ENCODE measurements at regions not wholly inside any gene's neighbourhood (a gene's known extent, or its start where the extent isn't known, plus 50 kb on each side); places are given as distances from the start of the nearest gene placed in this dataset.

DNA sequence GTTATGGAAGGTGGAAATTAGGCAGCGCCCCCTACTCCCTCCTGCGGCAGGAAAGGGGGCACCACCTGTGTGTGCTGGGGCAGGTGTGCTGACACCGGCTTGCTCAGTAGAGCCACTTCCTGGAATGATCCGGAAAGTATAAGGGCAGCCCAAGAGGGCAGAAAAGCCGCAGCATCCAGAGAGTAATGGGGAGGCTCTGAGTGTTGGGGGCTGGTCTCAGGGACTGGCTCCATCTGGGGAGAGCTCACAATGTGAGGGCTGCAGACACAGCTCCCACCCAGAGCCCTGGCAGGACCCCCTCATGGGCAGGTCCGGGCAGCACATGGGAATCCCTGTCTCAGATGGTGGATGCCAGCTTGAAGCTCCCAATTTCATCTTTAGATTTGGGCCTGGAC lies 187.6 kb upstream of the C14orf180 start:
- DNase-seq (ENCODE audit: low spot score in 2 of 2) (peak in 1 of 2 donors; percentile 8), ATAC-seq (replicated peaks; ENCODE audit: extremely low read depth, poor library complexity, severe bottlenecking) (no peak)
- Mint-ChIP-seq H3K36me3 (ENCODE audit: insufficient read depth) (peaks cover 5% of the 10 kb centered on the region), H3K4me1 (peaks cover 49% of the 10 kb centered on the region), H3K4me3 (peak overlapping the region; percentile 65), H3K27me3 (no peaks in the 10 kb centered on the region), H3K27ac (ENCODE audit: low read depth) (peak overlapping the region; percentile 87), H3K9me3 (no peaks in the 10 kb centered on the region)

DNA sequence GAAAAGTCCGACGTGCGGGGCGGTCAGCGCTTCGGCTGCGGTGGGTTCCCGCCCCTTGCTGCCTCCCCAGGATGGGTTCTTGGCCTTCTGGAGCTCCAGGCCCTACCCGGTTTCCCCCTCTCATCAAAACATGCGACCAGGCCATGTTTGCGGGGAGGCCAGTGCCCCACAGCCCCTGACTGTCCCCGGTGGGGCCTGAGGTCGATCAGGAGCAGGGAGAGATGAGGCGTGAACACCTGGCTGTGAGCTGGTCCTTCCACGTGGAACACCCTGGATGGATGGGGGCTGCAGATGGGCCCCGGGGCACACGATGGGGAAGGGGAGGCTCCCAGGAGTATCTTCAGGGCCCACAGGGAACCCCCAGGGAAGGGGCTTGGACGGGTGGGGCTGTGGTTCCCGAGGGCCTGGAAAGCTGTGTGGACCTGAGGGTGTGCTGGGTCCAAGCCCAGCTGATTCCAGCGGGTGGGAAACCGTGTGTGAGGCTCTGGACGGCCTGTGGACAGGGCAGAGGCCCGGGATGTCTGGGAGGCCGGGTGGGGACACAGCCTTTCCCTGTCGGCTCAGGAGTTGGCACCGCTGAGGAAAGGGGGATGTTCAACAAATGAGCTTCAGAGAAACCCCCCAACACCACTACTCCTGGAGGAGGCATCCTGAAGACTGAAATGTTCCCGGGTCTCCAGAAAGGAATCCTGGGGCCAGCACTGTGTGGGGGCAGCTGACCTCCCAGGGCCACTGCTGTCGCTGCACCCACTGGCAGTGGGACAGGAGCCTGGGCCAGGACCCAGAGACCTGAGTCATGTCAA lies 187.0 kb upstream of the C14orf180 start:
- Mint-ChIP-seq H3K9me3 (peaks cover 3% of the 10 kb centered on the region), H3K4me3 (peak overlapping the region; percentile 65), H3K27me3 (no peaks in the 10 kb centered on the region), H3K36me3 (ENCODE audit: insufficient read depth) (peaks cover 5% of the 10 kb centered on the region), H3K27ac (ENCODE audit: low read depth) (peak overlapping the region; percentile 87), H3K4me1 (peaks cover 49% of the 10 kb centered on the region)
- ATAC-seq (replicated peaks; ENCODE audit: extremely low read depth, poor library complexity, severe bottlenecking), result no peak
- DNase-seq (ENCODE audit: low spot score in 2 of 2), result peak in 1 of 2 donors; percentile 11

GRCh38 chr14:104393199-104393897 lies 186.2 kb upstream of the C14orf180 start:
- ATAC-seq (replicated peaks; ENCODE audit: extremely low read depth, poor library complexity, severe bottlenecking) (no peak), DNase-seq (ENCODE audit: low spot score in 2 of 2) (peak in 1 of 2 donors; percentile 13)
- Mint-ChIP-seq H3K27ac (ENCODE audit: low read depth) (peak overlapping the region; percentile 90), H3K9me3 (peaks cover 7% of the 10 kb centered on the region), H3K4me3 (peak overlapping the region; percentile 72), H3K36me3 (ENCODE audit: insufficient read depth) (peaks cover 5% of the 10 kb centered on the region), H3K4me1 (peaks cover 49% of the 10 kb centered on the region), H3K27me3 (no peaks in the 10 kb centered on the region)

DNA sequence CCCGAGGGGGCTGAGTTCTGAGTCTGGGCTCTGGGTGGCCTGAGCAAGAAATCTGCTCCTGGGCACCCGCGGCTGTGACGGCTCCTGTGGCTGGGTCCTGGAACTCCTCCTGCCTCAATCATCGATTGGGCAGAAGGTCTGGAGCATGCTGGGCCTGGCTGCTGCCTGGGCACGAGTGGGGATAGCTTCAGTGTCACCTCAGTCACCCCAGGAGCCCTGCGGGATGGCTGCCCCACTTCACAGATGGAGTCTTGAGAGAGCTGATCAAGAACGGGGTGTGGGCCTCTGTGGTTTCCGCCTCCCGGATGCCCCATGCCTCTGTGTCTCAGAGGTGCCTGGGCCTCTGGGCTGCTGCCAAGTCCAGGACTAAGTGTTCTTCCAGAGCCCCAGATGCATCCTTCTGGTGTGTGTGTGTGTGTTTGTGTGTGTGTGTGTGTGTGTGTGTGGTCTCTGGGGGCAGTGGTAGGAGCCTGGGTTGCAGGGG lies 185.6 kb upstream of the C14orf180 start:
- Mint-ChIP-seq H3K27ac (ENCODE audit: low read depth) (peak overlapping the region; percentile 90), H3K4me3 (peak overlapping the region; percentile 72), H3K27me3 (no peaks in the 10 kb centered on the region), H3K4me1 (peaks cover 50% of the 10 kb centered on the region), H3K9me3 (peaks cover 7% of the 10 kb centered on the region), H3K36me3 (ENCODE audit: insufficient read depth) (peaks cover 5% of the 10 kb centered on the region)
- peak; percentile 55 to 71 for DNase-seq (ENCODE audit: low spot score in 2 of 2)
- peak; percentile 83 for ATAC-seq (replicated peaks; ENCODE audit: extremely low read depth, poor library complexity, severe bottlenecking)

GRCh38 chr14:104394409-104394851 lies 185.1 kb upstream of the C14orf180 start:
- Mint-ChIP-seq H3K27ac (ENCODE audit: low read depth) (peak overlapping the region; percentile 90), H3K9me3 (peaks cover 7% of the 10 kb centered on the region), H3K27me3 (no peaks in the 10 kb centered on the region), H3K36me3 (ENCODE audit: insufficient read depth) (peaks cover 5% of the 10 kb centered on the region), H3K4me3 (peak overlapping the region; percentile 72), H3K4me1 (peaks cover 54% of the 10 kb centered on the region)
- DNase-seq (ENCODE audit: low spot score in 2 of 2), result peak in 1 of 2 donors; percentile 13
- ATAC-seq (replicated peaks; ENCODE audit: extremely low read depth, poor library complexity, severe bottlenecking), result no peak

GRCh38 chr14:104395276-104395675 lies 184.3 kb upstream of the C14orf180 start:
- Mint-ChIP-seq H3K9me3 (peaks cover 7% of the 10 kb centered on the region), H3K27me3 (no peaks in the 10 kb centered on the region), H3K27ac (ENCODE audit: low read depth) (peak overlapping the region; percentile 90), H3K36me3 (ENCODE audit: insufficient read depth) (peaks cover 5% of the 10 kb centered on the region), H3K4me1 (peaks cover 52% of the 10 kb centered on the region), H3K4me3 (peak overlapping the region; percentile 72)
- ATAC-seq (replicated peaks; ENCODE audit: extremely low read depth, poor library complexity, severe bottlenecking), result no peak
- peak in 1 of 2 donors; percentile 12 for DNase-seq (ENCODE audit: low spot score in 2 of 2)

DNA sequence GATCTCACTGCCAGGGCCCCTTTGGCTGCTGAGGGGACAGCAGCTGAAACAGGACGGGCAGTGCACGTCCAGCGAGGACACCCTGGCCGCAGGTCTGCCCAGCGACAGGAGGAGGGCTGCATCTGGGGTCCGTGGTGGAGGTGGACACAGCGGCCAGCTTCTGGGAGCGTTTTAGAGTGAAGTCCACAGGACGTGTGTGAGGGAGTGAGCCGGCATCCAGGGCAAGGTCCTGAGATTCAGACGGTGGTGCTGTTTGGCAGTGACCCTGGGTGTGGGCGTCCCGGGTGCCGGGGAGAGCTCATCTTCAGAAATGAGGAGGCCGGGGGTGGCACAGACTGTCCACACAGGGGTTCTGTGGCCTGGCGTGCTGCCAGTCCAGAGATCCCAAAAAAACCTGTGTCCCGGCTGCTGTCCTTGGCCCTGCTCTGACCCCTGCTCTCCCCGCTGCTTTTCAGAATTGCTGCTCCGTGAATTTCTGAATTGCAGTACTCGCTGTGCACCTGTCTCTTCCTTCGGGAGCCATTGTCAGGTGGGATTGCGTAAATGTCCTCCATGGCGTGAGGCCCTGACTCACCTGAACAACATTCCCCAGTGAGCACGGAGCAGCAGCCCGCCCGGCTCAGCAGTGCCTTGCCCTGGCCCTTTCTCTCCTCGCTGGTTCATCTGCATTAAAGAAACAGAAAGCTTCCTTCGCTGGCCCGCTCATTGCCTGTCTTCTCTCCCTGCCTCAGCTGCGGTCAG lies 183.5 kb upstream of the C14orf180 start:
- Mint-ChIP-seq H3K4me3 (peak overlapping the region; percentile 11), H3K9me3 (peaks cover 7% of the 10 kb centered on the region), H3K27me3 (no peaks in the 10 kb centered on the region), H3K36me3 (ENCODE audit: insufficient read depth) (peaks cover 5% of the 10 kb centered on the region), H3K4me1 (peaks cover 47% of the 10 kb centered on the region), H3K27ac (ENCODE audit: low read depth) (no peak overlapping the region)
- ATAC-seq (replicated peaks; ENCODE audit: extremely low read depth, poor library complexity, severe bottlenecking) (no peak), DNase-seq (ENCODE audit: low spot score in 2 of 2) (peak in 1 of 2 donors; percentile 10)

DNA sequence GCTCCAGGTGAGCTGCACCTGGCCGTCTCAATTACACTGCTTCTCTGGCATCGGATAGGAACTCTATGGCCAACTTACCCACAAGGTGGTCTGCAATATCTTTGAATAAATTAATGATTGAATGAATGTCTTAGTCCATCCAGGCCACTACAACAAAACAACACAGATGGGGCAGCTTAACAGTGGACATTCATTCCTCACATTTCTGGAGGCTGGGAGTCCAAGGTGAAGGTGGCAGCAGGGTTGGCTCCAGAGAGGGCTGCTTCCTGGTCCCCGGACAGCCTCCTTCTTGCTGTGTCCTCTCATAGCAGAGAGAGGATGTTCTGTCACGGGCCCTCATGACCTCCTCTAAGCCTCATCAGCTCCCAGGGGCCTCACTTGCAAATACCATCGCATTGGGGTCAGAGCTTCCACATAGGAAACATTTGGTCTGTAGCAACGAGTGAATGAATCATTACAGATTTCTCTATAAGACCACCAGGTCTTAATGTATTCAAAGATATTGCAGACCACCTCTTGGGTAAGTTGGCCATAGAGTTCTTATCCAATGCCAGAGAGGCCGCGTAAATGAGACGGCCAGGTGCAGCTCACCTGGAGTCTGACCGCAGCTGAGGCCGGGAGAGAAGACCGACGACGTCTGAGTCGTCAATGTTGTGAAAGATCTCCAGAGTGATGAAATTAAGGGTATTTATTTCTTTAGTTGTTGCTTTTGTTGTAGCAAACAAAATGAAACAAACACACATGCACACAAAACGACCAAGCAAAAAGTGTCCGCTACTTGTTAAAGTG lies 182.7 kb upstream of the C14orf180 start:
- H3K4me3 Mint-ChIP-seq, result peak overlapping the region; percentile 11
- H3K27ac Mint-ChIP-seq (ENCODE audit: low read depth), result no peak overlapping the region
- no peaks in the 10 kb centered on the region for H3K27me3 Mint-ChIP-seq
- H3K4me1 Mint-ChIP-seq, result peaks cover 42% of the 10 kb centered on the region
- H3K36me3 Mint-ChIP-seq (ENCODE audit: insufficient read depth), result peaks cover 5% of the 10 kb centered on the region
- DNase-seq (ENCODE audit: low spot score in 2 of 2) (no peak), ATAC-seq (replicated peaks; ENCODE audit: extremely low read depth, poor library complexity, severe bottlenecking) (no peak)
- peaks cover 7% of the 10 kb centered on the region for H3K9me3 Mint-ChIP-seq

DNA sequence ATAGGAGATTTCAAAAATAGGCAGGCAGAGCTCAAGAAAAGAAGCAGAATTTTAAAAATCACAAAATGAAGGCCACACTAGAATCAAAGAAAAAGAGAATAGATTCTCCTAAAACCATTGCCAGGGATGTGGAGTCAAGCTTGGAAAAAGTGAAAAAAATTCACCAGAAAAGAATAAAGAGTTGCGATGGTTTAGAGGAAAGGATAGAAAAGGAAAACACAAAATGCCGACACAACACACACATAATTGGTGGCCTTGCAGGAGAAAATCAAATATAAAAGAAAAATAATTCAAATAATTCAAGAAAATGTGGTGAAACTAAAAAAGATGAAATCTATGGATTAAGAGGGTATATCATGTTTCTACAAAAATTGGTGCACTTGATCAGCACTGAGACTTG lies 181.6 kb upstream of the C14orf180 start:
- Mint-ChIP-seq H3K4me3 (no peak overlapping the region), H3K27me3 (no peaks in the 10 kb centered on the region), H3K9me3 (peaks cover 7% of the 10 kb centered on the region), H3K4me1 (peaks cover 39% of the 10 kb centered on the region), H3K36me3 (ENCODE audit: insufficient read depth) (peaks cover 3% of the 10 kb centered on the region), H3K27ac (ENCODE audit: low read depth) (no peak overlapping the region)
- DNase-seq (ENCODE audit: low spot score in 2 of 2) (no peak), ATAC-seq (replicated peaks; ENCODE audit: extremely low read depth, poor library complexity, severe bottlenecking) (no peak)

DNA sequence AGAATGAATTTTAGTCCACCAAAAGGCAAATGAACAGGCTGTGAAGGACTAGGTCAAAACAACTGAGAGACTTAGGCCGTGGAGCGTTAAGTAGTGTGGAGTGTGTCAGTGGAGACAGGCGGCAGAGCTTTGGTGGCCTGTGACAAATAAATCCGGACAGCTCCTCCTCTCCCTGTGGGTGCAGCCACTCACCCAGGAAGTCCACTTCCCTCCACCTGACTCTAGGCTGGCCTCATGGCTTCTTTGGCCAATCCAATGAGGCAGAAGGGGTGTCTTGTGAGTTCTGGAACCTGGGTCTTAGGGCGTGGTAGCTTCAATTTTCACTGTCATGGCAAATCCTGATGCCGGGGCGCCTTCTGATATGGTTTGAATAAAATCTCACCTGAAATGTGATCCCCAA lies 180.9 kb upstream of the C14orf180 start:
- no peak for ATAC-seq (replicated peaks; ENCODE audit: extremely low read depth, poor library complexity, severe bottlenecking)

DNA sequence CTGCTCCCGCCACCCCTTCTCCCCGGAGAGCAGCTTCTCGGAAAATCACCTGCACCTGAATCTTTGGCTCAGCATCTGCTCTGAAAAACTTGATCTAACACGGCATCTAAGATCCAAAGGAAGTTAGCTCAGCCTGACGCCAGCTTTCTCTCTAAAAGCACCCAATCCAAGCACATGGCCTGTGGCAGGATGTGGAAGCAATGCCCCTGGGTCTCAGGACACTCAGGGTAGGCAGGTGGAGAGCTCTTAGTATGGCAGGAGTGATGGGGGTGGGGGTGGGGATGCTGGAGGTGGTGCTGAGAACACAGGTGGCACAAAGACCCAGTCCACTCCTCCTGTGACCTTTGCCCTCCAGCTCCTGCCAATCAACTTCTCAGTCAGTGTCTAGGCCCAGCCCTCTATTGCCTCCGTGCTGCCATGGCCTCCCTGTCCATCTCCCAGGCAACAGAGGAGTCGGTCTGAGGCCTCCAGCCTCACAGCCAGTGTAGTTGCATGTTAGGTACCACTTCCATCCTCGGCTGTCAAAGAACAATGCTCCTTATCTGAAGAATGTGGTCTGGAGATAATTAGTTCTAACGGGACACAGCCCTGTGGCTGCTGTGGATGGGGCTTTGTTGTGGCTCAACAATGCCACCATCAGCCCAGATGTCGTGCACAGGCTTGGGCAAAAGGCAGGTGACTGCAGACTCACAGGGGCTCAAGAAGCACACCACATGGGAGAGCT lies 180.0 kb upstream of the C14orf180 start:
- Mint-ChIP-seq H3K27me3 (peaks cover 9% of the 10 kb centered on the region), H3K27ac (ENCODE audit: low read depth) (peak overlapping the region; percentile 33), H3K4me3 (no peak overlapping the region), H3K9me3 (peaks cover 7% of the 10 kb centered on the region), H3K4me1 (peaks cover 26% of the 10 kb centered on the region), H3K36me3 (ENCODE audit: insufficient read depth) (peaks cover 3% of the 10 kb centered on the region)
- DNase-seq (ENCODE audit: low spot score in 2 of 2) (peak in 1 of 2 donors; percentile 13), ATAC-seq (replicated peaks; ENCODE audit: extremely low read depth, poor library complexity, severe bottlenecking) (peak; percentile 54)

More for the DNA sequence above, 180.9 kb upstream of the C14orf180 start:
- peaks cover 3% of the 10 kb centered on the region for H3K36me3 Mint-ChIP-seq (ENCODE audit: insufficient read depth)
- peak in 1 of 2 donors; percentile 11 for DNase-seq (ENCODE audit: low spot score in 2 of 2)
- H3K4me3 Mint-ChIP-seq, result no peak overlapping the region
- peaks cover 4% of the 10 kb centered on the region for H3K27me3 Mint-ChIP-seq
- H3K27ac Mint-ChIP-seq (ENCODE audit: low read depth), result no peak overlapping the region
- peaks cover 7% of the 10 kb centered on the region for H3K9me3 Mint-ChIP-seq
- peaks cover 35% of the 10 kb centered on the region for H3K4me1 Mint-ChIP-seq

Measured in central memory CD8-positive, alpha-beta T cell (primary cell).